OCI-M1 (cell line): ENCODE measurements at regions not wholly inside any gene's neighbourhood (a gene's known extent, or its start where the extent isn't known, plus 50 kb on each side); places are given as distances from the start of the nearest gene placed in this dataset.
"Not testable (repeated sequence)": the region's sequence is repeated elsewhere in the genome, so short reads cannot be mapped to it uniquely, and the experiment has no call there.

Experiments
- DNase-seq: peaks from one replicate; lab custom pipeline; 2025; lab: John Stamatoyannopoulos, UW

- no peak for DNase-seq
Measured at GRCh38 chr17:27944546-27945332, 51.6 kb upstream of the LYRM9 start.

- DNase-seq: no peak
Measured at GRCh38 chr17:27945333-27945616, 52.1 kb upstream of the LYRM9 start.

GRCh38 chr17:27945953-27946352 lies 52.8 kb upstream of the LYRM9 start:
- no peak for DNase-seq

GRCh38 chr17:27946513-27946912 lies 53.3 kb upstream of the LYRM9 start:
- no peak for DNase-seq

GRCh38 chr17:27947005-27947406 lies 53.8 kb upstream of the LYRM9 start:
- no peak for DNase-seq

- DNase-seq: no peak
Measured at GRCh38 chr17:27949304-27949703, 56.1 kb upstream of the LYRM9 start.

- DNase-seq: not testable (repeated sequence)
Measured at GRCh38 chr17:27950225-27950624, 57.1 kb upstream of the LYRM9 start.

GRCh38 chr17:27950995-27951394 lies 57.8 kb upstream of the LYRM9 start:
- DNase-seq: no peak

GRCh38 chr17:27951872-27952271 lies 58.7 kb upstream of the LYRM9 start:
- DNase-seq: no peak

GRCh38 chr17:27952366-27952765 lies 59.2 kb upstream of the LYRM9 start:
- no peak for DNase-seq

GRCh38 chr17:27954548-27955495 lies 61.7 kb upstream of the LYRM9 start:
- no peak for DNase-seq

GRCh38 chr17:27956601-27957445 lies 63.7 kb upstream of the LYRM9 start:
- DNase-seq: peak; percentile 53

GRCh38 chr17:27957446-27957793 lies 64.3 kb upstream of the LYRM9 start:
- DNase-seq: not testable (repeated sequence)

- DNase-seq: no peak
Measured at GRCh38 chr17:27958708-27959381, 65.7 kb upstream of the LYRM9 start.

GRCh38 chr17:27959382-27959709 lies 66.2 kb upstream of the LYRM9 start:
- no peak for DNase-seq

- no peak for DNase-seq
Measured at GRCh38 chr17:27960183-27960849, 67.2 kb upstream of the LYRM9 start.

- DNase-seq: not testable (repeated sequence)
Measured at GRCh38 chr17:27962581-27962980, 69.4 kb upstream of the LYRM9 start.

GRCh38 chr17:27965224-27965623 lies 72.1 kb upstream of the LYRM9 start:
- DNase-seq: no peak

- peak; percentile 88 for DNase-seq
Measured at GRCh38 chr17:27968206-27968732, 74.2 kb upstream of the NLK start.

GRCh38 chr17:27970587-27970986 lies 71.9 kb upstream of the NLK start:
- no peak for DNase-seq
